Caco-2 (cell line): ENCODE measurements at regions not wholly inside any gene's neighbourhood (a gene's known extent, or its start where the extent isn't known, plus 50 kb on each side); places are given as distances from the start of the nearest gene placed in this dataset.

Experiments
- BruUV-seq: library from RNA; stranded (reverse); fragments of 400-500 nt; replicated peaks from 2 replicates; lab custom pipeline; 2021; lab: Mats Ljungman, UMichigan
- CTCF ChIA-PET: fragments of 300-600 bp; sonication (Branson Sonifier 250); formaldehyde crosslinking; loops from one replicate; lab custom pipeline; 2022; ENCODE audit warnings: antibody characterized with exemption; lab: Charles Lee
- POLR2A ChIA-PET: fragments of 300-600 bp; sonication (Branson Sonifier 250); formaldehyde crosslinking; loops from one replicate; lab custom pipeline; 2022; ENCODE audit warnings: antibody characterized with exemption; lab: Charles Lee
- DNase-seq, 2 experiments: peaks; one replicate each; pipeline versions ENCODE4 v3.0.0 to v3.0.0-alpha.2; 2020 to 2022
- H3K27me3 ChIP-seq: replicated peaks from 2 replicates; pipeline ENCODE4 v1.6.0; 2011; ENCODE audit warnings: low read length; ENCODE audit not compliant: control insufficient read depth, insufficient read depth
- H3K36me3 ChIP-seq: 2 replicates; pipeline ENCODE4 v1.5.1; 2011; ENCODE audit warnings: low read length; ENCODE audit not compliant: control insufficient read depth, insufficient read depth
- H3K4me1 ChIP-seq: fragments of 250-450 bp; sonication (Bioruptor Pico); 2 replicates; pipeline ENCODE4 v1.5.1; 2020; ENCODE audit warnings: mild to moderate bottlenecking
- H3K4me3 ChIP-seq: 2 replicates; pipeline ENCODE4 v1.5.1; 2011; ENCODE audit warnings: low read depth, mild to moderate bottlenecking, control low read depth, low read length
- H3K9me3 ChIP-seq: fragments of 250-450 bp; sonication (Bioruptor Pico); 2 replicates; pipeline ENCODE4 v1.5.1; 2020; ENCODE audit warnings: mild to moderate bottlenecking, moderate library complexity
- H3K27ac Mint-ChIP-seq: one replicate; pipeline ENCODE4 v1.8.0; 2022; ENCODE audit warnings: mixed read lengths; ENCODE audit not compliant: unreplicated experiment
- H3K27me3 Mint-ChIP-seq: one replicate; pipeline ENCODE4 v1.8.0; 2022; ENCODE audit warnings: mixed read lengths; ENCODE audit not compliant: insufficient read depth, unreplicated experiment
- H3K36me3 Mint-ChIP-seq: one replicate; pipeline ENCODE4 v1.8.0; 2022; ENCODE audit warnings: mild to moderate bottlenecking, mixed read lengths; ENCODE audit not compliant: insufficient read depth, unreplicated experiment
- H3K4me1 Mint-ChIP-seq: one replicate; pipeline ENCODE4 v1.8.0; 2022; ENCODE audit warnings: low read depth, mixed read lengths; ENCODE audit not compliant: unreplicated experiment
- H3K4me3 Mint-ChIP-seq: one replicate; pipeline ENCODE4 v1.8.0; 2022; ENCODE audit warnings: mild to moderate bottlenecking, moderate library complexity, mixed read lengths; ENCODE audit not compliant: unreplicated experiment
- H3K9me3 Mint-ChIP-seq: one replicate; pipeline ENCODE4 v1.8.0; 2022; ENCODE audit warnings: mixed read lengths; ENCODE audit not compliant: unreplicated experiment
- intact Hi-C: fragments of 100-400 bp; cut with micrococcal nuclease; formaldehyde crosslinking; loops from one replicate; pipeline ENCODE4 v1.10.0; 2022; ENCODE audit not compliant: unreplicated experiment
- TF ChIP-seq, protein P1 (sequence below), 2 experiments: fragments of 200-600 bp in 1 of 2; IDR thresholded peaks; 1 replicate in 1 of 2; 2 replicates in 1 of 2; pipeline versions ENCODE4 v1.5.1 to v1.8.0; 2011 to 2022; ENCODE audit warnings: antibody characterized with exemption in 1 of 2, control low read depth in 1 of 2, inconsistent platforms in 1 of 2, low read depth in 1 of 2, low read length in 1 of 2, mild to moderate bottlenecking in 1 of 2, moderate library complexity in 1 of 2; ENCODE audit not compliant: insufficient read depth in 1 of 2, severe bottlenecking in 1 of 2, unreplicated experiment in 1 of 2

DNA sequence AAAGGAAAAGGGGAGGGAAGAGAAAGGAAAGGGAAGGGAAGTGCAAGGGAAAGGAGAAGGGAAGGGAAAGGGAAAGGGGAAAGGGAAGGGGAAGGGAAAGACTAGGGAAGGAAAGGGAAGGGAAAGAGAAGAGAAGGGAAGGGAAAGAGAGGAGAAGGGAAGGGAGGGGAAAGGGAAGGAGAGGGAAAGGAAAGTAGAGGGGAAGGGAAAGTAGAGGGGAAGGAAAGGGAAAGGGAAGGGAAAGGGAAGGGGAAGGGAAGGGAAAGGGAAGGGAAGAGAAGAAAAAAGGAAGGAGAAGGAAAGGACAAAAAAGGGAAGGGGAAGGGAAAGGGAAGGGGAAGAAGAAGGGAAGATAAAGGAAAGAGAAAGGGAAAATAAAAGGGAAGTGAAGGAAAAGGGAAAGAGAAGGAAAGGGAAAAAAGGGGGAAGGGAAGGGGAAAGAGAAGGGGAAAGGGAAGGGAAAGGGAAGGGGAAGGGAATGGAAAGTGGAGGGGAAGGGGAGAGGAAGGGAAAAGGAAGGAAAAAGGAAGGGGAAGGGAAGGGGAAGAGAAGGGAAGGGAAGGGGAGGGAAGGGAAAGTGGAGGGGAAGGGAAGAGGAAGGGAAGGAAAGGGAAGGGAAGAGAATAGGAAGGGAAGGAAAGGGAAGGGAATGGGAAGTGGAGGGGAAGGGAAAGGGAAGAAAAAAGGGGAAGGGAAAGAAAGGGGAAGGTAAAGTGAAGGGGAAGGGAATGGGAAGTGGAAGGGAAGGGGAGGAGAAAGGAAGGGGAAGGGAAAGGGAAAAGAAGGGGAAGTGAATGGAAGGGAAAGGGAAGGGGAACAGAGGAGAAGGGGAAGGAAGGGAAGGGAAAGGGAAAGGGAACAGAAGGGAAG lies 138.2 kb downstream of the SPATA19 start:
- TF ChIP-seq, protein P1, sequence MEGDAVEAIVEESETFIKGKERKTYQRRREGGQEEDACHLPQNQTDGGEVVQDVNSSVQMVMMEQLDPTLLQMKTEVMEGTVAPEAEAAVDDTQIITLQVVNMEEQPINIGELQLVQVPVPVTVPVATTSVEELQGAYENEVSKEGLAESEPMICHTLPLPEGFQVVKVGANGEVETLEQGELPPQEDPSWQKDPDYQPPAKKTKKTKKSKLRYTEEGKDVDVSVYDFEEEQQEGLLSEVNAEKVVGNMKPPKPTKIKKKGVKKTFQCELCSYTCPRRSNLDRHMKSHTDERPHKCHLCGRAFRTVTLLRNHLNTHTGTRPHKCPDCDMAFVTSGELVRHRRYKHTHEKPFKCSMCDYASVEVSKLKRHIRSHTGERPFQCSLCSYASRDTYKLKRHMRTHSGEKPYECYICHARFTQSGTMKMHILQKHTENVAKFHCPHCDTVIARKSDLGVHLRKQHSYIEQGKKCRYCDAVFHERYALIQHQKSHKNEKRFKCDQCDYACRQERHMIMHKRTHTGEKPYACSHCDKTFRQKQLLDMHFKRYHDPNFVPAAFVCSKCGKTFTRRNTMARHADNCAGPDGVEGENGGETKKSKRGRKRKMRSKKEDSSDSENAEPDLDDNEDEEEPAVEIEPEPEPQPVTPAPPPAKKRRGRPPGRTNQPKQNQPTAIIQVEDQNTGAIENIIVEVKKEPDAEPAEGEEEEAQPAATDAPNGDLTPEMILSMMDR (IDR thresholded peaks at IDR 0.05; ENCODE audit: insufficient read depth in 1 of 2, low read depth in 1 of 2, low read length in 1 of 2, severe bottlenecking in 1 of 2, unreplicated experiment in 1 of 2) = no peak
- H3K36me3 ChIP-seq = no peaks in the 10 kb centered on the region
- POLR2A ChIA-PET = no interaction called here
- Mint-ChIP-seq H3K4me3 (no peak overlapping the region), H3K4me1 (no peaks in the 10 kb centered on the region), H3K27ac (no peak overlapping the region), H3K27me3 (peaks cover 7% of the 10 kb centered on the region), H3K9me3 (no peaks in the 10 kb centered on the region), H3K36me3 (no peaks in the 10 kb centered on the region)
- no peak for DNase-seq
- BruUV-seq = no TSS peak
- no peaks in the 10 kb centered on the region; the same call in 1 of the 2 replicates for H3K9me3 ChIP-seq
- intact Hi-C loops = no loop called here
- H3K4me1 ChIP-seq = no peaks in the 10 kb centered on the region
- no peak overlapping the region for H3K4me3 ChIP-seq
- CTCF ChIA-PET = no interaction called here
- no peaks in the 10 kb centered on the region for H3K27me3 ChIP-seq

DNA sequence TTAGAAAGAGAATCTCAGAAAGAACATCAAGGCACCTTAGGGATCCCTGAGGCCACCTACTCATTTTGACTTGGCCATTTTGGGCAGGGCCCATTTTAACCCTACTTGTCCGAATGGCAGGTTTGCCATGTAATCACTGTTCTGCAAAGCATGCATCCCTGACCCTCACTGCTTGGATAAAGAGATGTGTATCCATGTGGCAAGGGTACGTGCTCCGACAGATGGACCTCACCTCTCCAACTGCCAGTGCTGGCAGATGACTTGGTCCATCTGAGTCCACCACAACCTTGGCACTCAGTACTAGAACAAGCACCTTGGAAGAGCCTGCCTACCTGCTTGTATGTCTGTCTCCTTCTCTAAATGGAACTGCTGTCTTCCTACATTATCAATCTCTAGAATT lies 139.4 kb downstream of the SPATA19 start:
- no peaks in the 10 kb centered on the region for H3K4me1 ChIP-seq
- CTCF ChIA-PET = no interaction called here
- H3K9me3 ChIP-seq = no peaks in the 10 kb centered on the region; the same call in 1 of the 2 replicates
- intact Hi-C loops = no loop called here
- Mint-ChIP-seq H3K4me3 (no peak overlapping the region), H3K27me3 (peaks cover 7% of the 10 kb centered on the region), H3K9me3 (no peaks in the 10 kb centered on the region), H3K4me1 (no peaks in the 10 kb centered on the region), H3K27ac (no peak overlapping the region), H3K36me3 (no peaks in the 10 kb centered on the region)
- H3K4me3 ChIP-seq = no peak overlapping the region
- H3K27me3 ChIP-seq = no peaks in the 10 kb centered on the region
- BruUV-seq = no TSS peak
- TF ChIP-seq, protein P1 (IDR thresholded peaks at IDR 0.05; ENCODE audit: insufficient read depth in 1 of 2, low read depth in 1 of 2, low read length in 1 of 2, severe bottlenecking in 1 of 2, unreplicated experiment in 1 of 2) = no peak
- POLR2A ChIA-PET = no interaction called here
- H3K36me3 ChIP-seq = no peaks in the 10 kb centered on the region
- DNase-seq = no peak

DNA sequence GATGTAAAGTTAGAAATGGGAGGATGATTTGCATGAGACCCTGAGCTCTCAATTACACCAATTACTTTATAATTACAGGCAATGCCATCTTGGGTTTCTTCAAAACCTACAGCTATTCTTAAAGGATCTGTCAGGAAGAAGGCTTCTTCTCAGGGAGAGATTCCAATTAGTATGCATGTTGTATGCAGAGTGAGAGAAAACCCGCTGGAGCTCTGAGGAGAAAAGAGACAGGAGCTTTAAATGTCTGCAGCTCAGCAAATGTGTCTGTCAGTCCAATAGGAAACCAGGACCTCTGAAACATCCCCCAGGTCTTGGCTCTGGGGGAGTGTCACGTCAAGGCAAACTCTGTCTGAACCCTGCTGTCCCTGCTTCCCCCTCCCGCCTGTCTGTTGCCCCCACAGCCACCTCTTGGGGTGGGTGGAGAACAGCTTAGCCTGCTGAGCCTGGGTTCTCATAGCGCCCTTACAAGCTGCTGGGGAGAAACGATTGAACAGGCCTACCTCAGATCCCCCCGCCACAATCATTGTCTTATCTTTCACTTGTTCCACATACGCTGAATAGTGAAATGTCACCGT lies 140.2 kb downstream of the SPATA19 start:
- BruUV-seq = no TSS peak
- no peaks in the 10 kb centered on the region for H3K4me1 Mint-ChIP-seq

More for the DNA sequence above, 140.2 kb downstream of the SPATA19 start:
- Histone ChIP-seq H3K4me3 (no peak overlapping the region), H3K9me3 (no peaks in the 10 kb centered on the region; the same call in 1 of the 2 replicates), H3K36me3 (no peaks in the 10 kb centered on the region), H3K4me1 (no peaks in the 10 kb centered on the region), H3K27me3 (no peaks in the 10 kb centered on the region)
- Mint-ChIP-seq H3K36me3 (no peaks in the 10 kb centered on the region), H3K9me3 (no peaks in the 10 kb centered on the region), H3K27ac (no peak overlapping the region), H3K27me3 (peaks cover 7% of the 10 kb centered on the region), H3K4me3 (no peak overlapping the region)
- ChIA-PET CTCF (no interaction called here), POLR2A (no interaction called here)
- intact Hi-C loops = no loop called here
- TF ChIP-seq, protein P1 (IDR thresholded peaks at IDR 0.05; ENCODE audit: insufficient read depth in 1 of 2, low read depth in 1 of 2, low read length in 1 of 2, severe bottlenecking in 1 of 2, unreplicated experiment in 1 of 2) = no peak
- no peak for DNase-seq
